HL-60 (cell line): ENCODE measurements at regions not wholly inside any gene's neighbourhood (a gene's known extent, or its start where the extent isn't known, plus 50 kb on each side); places are given as distances from the start of the nearest gene placed in this dataset.

Experiments
- DNase-seq, 2 experiments: peaks; one replicate each; pipeline ENCODE4 v3.0.0-alpha.2; 2010 to 2020; ENCODE audit warnings: low read depth in 1 of 2, low spot score in 1 of 2
- H3K27ac ChIP-seq: fragments of 250-450 bp; sonication (Bioruptor Pico); replicated peaks from 2 replicates; pipeline ENCODE4 v1.5.1; 2020; ENCODE audit warnings: mild to moderate bottlenecking, moderate library complexity
- H3K27me3 ChIP-seq: fragments of 250-450 bp; sonication (Bioruptor Pico); 2 replicates; pipeline ENCODE4 v1.5.1; 2021; ENCODE audit warnings: mild to moderate bottlenecking, moderate library complexity; ENCODE audit not compliant: insufficient read depth, poor library complexity, severe bottlenecking
- H3K4me3 ChIP-seq: replicated peaks from 2 replicates; pipeline ENCODE4 v1.5.1; 2011; ENCODE audit warnings: mild to moderate bottlenecking, control low read depth, low read length; ENCODE audit not compliant: insufficient read depth
- GABPA ChIP-seq: IDR thresholded peaks from 2 replicates; pipeline ENCODE4 v1.6.1; 2012; ENCODE audit warnings: low read depth
- POLR2AphosphoS5 ChIP-seq: IDR thresholded peaks from 2 replicates; pipeline ENCODE4 v1.6.1; 2012; ENCODE audit warnings: low read depth
- SPI1 ChIP-seq: IDR thresholded peaks from 2 replicates; pipeline ENCODE4 v1.6.1; 2012; ENCODE audit warnings: low read depth, mild to moderate bottlenecking, borderline replicate concordance
- TF ChIP-seq, protein P1 (sequence below): IDR thresholded peaks from one replicate; pipeline ENCODE4 v1.5.1; 2011; ENCODE audit warnings: low read length, control low read depth, inconsistent platforms; ENCODE audit not compliant: insufficient read depth
- TF ChIP-seq, protein P2 (sequence below): IDR thresholded peaks from 2 replicates; pipeline ENCODE4 v1.6.1; 2012; ENCODE audit warnings: low read depth; ENCODE audit not compliant: insufficient replicate concordance

DNA sequence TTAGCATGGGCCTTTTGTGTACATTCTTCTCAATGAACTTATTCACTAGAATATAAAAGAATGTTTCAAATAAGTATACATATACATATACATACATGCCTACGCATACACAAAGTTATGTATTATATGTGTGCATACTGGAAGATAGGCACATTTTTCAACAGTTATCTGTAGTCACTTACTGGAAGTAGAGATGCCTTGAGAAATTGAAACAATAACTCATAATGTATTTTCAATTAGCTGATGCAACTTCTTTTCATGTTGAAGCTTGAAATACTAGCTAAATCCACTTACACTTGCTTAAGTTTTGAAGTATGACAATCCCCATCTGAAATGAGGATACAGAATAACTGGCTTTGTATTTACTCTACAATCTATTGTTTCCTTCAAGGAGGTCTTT lies 469.0 kb upstream of the PTGER4 start:
- H3K4me3 ChIP-seq: no peak overlapping the region
- no peaks in the 10 kb centered on the region for H3K27me3 ChIP-seq
- no peak for DNase-seq
- TF ChIP-seq POLR2AphosphoS5 (no peak), SPI1 (no peak), GABPA (no peak)
- TF ChIP-seq, protein P1, sequence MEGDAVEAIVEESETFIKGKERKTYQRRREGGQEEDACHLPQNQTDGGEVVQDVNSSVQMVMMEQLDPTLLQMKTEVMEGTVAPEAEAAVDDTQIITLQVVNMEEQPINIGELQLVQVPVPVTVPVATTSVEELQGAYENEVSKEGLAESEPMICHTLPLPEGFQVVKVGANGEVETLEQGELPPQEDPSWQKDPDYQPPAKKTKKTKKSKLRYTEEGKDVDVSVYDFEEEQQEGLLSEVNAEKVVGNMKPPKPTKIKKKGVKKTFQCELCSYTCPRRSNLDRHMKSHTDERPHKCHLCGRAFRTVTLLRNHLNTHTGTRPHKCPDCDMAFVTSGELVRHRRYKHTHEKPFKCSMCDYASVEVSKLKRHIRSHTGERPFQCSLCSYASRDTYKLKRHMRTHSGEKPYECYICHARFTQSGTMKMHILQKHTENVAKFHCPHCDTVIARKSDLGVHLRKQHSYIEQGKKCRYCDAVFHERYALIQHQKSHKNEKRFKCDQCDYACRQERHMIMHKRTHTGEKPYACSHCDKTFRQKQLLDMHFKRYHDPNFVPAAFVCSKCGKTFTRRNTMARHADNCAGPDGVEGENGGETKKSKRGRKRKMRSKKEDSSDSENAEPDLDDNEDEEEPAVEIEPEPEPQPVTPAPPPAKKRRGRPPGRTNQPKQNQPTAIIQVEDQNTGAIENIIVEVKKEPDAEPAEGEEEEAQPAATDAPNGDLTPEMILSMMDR: no peak
- TF ChIP-seq, protein P2, sequence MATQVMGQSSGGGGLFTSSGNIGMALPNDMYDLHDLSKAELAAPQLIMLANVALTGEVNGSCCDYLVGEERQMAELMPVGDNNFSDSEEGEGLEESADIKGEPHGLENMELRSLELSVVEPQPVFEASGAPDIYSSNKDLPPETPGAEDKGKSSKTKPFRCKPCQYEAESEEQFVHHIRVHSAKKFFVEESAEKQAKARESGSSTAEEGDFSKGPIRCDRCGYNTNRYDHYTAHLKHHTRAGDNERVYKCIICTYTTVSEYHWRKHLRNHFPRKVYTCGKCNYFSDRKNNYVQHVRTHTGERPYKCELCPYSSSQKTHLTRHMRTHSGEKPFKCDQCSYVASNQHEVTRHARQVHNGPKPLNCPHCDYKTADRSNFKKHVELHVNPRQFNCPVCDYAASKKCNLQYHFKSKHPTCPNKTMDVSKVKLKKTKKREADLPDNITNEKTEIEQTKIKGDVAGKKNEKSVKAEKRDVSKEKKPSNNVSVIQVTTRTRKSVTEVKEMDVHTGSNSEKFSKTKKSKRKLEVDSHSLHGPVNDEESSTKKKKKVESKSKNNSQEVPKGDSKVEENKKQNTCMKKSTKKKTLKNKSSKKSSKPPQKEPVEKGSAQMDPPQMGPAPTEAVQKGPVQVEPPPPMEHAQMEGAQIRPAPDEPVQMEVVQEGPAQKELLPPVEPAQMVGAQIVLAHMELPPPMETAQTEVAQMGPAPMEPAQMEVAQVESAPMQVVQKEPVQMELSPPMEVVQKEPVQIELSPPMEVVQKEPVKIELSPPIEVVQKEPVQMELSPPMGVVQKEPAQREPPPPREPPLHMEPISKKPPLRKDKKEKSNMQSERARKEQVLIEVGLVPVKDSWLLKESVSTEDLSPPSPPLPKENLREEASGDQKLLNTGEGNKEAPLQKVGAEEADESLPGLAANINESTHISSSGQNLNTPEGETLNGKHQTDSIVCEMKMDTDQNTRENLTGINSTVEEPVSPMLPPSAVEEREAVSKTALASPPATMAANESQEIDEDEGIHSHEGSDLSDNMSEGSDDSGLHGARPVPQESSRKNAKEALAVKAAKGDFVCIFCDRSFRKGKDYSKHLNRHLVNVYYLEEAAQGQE: no peak
- no peak overlapping the region for H3K27ac ChIP-seq

DNA sequence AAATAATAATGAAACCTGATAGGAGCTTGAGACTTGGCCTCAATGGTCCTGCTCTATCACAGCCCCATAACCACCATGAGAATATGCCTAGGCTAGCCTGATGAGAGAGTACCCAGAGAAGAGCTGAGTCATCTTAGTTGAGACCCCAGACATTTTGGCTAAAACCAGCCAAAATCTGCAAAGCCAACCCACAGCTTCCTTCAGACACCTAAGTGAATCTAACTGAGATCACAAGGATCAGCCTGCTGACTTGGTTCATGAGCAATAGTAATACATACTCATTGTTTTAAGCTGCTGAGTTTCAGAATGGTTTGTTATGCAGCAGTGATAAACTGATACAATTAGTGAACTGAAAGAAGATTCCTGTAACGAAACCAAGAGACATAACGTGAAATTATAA lies 473.7 kb upstream of the PTGER4 start:
- TF ChIP-seq, protein P2: no peak

DNA sequence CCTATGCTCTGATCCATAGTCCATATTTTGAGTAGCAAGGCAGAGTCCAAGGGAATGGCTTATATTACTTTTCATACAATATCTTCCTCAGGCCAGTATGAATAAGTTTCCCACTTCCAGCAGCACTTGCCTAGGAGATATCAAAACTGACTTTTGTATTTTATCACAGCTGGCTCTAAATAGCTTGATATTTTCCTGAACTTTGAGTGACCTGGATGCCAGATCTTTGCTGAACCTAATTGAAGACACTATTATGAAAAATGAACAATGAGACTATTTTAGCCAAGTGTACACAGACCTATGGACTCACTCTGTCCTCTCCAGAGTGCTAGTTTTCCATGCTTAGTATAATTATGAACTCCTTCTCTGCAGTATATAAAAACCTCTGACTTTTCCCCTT lies 475.6 kb upstream of the PTGER4 start:
- Histone ChIP-seq H3K27ac (no peak overlapping the region), H3K27me3 (no peaks in the 10 kb centered on the region), H3K4me3 (no peak overlapping the region)
- TF ChIP-seq POLR2AphosphoS5 (no peak), SPI1 (no peak), GABPA (no peak)
- TF ChIP-seq, protein P1: no peak
- TF ChIP-seq, protein P2: no peak
- no peak for DNase-seq

More for the DNA sequence above, 473.7 kb upstream of the PTGER4 start:
- no peak overlapping the region for H3K4me3 ChIP-seq
- no peak for DNase-seq
- H3K27me3 ChIP-seq: no peaks in the 10 kb centered on the region
- no peak overlapping the region for H3K27ac ChIP-seq
